ENCODE measurements at regions not wholly inside any gene's neighbourhood (a gene's known extent, or its start where the extent isn't known, plus 50 kb on each side); places are given as distances from the start of the nearest gene placed in this dataset.

GRCh38 chr10:50981904-50982303, 92.4 kb upstream of the PRKG1 start (continued):
- TF ChIP-seq ZNF462 (CRISPR knock-in tag; IDR thresholded peaks at IDR 0.05) (no peak), CTCF (conservative IDR thresholded peaks at IDR 0.05; ENCODE audit: low read depth in 2 of 2) (no peak), EZH2phosphoT487 (IDR thresholded peaks at IDR 0.05; ENCODE audit: unreplicated experiment) (no peak), ETS1 (IDR thresholded peaks at IDR 0.05) (no peak), STAT1 (IDR thresholded peaks at IDR 0.05; ENCODE audit: unreplicated experiment) (no peak), ZNF331 (CRISPR knock-in tag; IDR thresholded peaks at IDR 0.05; ENCODE audit: low read depth) (no peak), POLR2AphosphoS5 (IDR thresholded peaks at IDR 0.05; ENCODE audit: low read depth) (no peak)

- Histone ChIP-seq H2AFZ (no peak overlapping the region; the same call in 1 of the 2 replicates), H3K9me2 (ENCODE audit: insufficient read depth) (no peaks in the 10 kb centered on the region), H3K27me3 (ENCODE audit: insufficient read depth) (no peaks in the 10 kb centered on the region), H4K20me1 (replicated peaks; ENCODE audit: insufficient read depth) (no peaks in the 10 kb centered on the region), H3K4me1 (ENCODE audit: insufficient read depth) (no peaks in the 10 kb centered on the region), H3K79me2 (replicated peaks; ENCODE audit: insufficient read depth) (no peaks in the 10 kb centered on the region), H3F3A (replicated peaks; ENCODE audit: low read depth) (no peaks in the 10 kb centered on the region), H3K4me2 (no peak overlapping the region), H3K27ac (ENCODE audit: low read depth) (no peak overlapping the region), H3K4me3 (no peak overlapping the region), H3K36me3 (ENCODE audit: insufficient read depth) (no peaks in the 10 kb centered on the region)
- Mint-ChIP-seq H3K4me3 (no peak overlapping the region), H3K27ac (no peak overlapping the region), H3K27me3 (ENCODE audit: insufficient read depth, low read depth, poor library complexity) (no peaks in the 10 kb centered on the region), H3K4me1 (no peaks in the 10 kb centered on the region), H3K36me3 (ENCODE audit: low read depth) (no peaks in the 10 kb centered on the region), H3K9me3 (no peaks in the 10 kb centered on the region)
- no peak; the same call in 2 of the 3 replicates for ATAC-seq
- DNase-seq (ENCODE audit: low spot score), result no peak
- TF ChIP-seq EZH2 (IDR thresholded peaks at IDR 0.05; ENCODE audit: low read depth, unreplicated experiment) (no peak), REST (IDR thresholded peaks at IDR 0.05; ENCODE audit: unreplicated experiment) (no peak), CTCF (conservative IDR thresholded peaks at IDR 0.05; ENCODE audit: low read depth in 2 of 2) (peak in 1 of 2 experiments; percentile 17; a peak in 1 of 4 replicates)
Measured at GRCh38 chr10:50982989-50983388, 91.3 kb upstream of the PRKG1 start.

Measured in GM23338 (cell line).